Head of caudate nucleus (tissue), 42 donors: ENCODE measurements at regions not wholly inside any gene's neighbourhood (a gene's known extent, or its start where the extent isn't known, plus 50 kb on each side); places are given as distances from the start of the nearest gene placed in this dataset.

Experiments used
- DNase-seq, 42 donors: peaks; one replicate each; pipeline versions ENCODE4 v3.0.0 to v3.0.0-alpha.2; 2020 to 2021; ENCODE audit warnings: mixed read lengths in 7 of 42
- intact Hi-C: fragments of 100-400 bp; cut with DNase I; formaldehyde crosslinking; loops from one replicate; pipeline ENCODE4 v1.15.0; 2022

- intact Hi-C loops: no loop called here
- no peak for DNase-seq
Measured at GRCh38 chr4:43993196-43993902, 455.3 kb downstream of the KCTD8 start.

DNA sequence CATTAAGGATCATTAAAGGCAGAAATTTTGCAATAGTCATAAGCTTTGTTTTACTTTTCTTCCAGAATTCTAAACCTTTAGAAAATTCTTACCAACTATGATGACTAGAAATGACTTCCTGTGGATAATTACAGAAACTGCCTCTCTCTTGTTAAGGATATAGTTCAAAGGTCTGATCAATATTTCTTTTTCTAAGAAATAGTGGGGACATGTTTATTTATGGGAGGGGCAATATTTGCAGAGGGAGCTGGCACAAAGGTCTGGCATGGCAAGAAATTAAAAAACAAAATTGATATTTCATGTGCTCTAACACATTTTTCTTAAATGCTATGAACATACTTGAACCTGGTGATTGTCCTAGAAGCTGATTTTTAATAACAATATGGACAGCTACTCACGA is 448.9 kb downstream of the KCTD8 start:
- DNase-seq: no peak
- intact Hi-C loops: no loop called here

DNA sequence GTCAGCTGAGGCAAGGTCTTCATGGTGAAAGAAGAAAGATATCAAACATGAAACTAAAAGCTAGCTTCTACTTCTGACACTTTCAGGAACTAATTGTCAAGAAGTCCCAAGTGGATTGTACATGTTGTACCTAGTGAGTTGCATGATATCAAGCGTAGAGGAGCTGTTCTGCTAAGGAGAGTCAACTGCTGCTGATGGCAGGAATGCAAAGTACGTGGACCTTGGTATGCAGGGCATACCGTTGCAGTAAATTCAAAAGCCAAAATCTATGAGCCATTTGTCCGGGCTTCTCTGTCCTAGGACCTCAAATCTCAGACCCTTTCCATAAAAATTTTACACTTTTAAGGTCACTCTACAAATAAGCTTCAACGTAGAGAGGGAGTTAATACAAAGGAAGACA is 446.2 kb downstream of the KCTD8 start:
- intact Hi-C loops: no loop called here
- no peak for DNase-seq

DNA sequence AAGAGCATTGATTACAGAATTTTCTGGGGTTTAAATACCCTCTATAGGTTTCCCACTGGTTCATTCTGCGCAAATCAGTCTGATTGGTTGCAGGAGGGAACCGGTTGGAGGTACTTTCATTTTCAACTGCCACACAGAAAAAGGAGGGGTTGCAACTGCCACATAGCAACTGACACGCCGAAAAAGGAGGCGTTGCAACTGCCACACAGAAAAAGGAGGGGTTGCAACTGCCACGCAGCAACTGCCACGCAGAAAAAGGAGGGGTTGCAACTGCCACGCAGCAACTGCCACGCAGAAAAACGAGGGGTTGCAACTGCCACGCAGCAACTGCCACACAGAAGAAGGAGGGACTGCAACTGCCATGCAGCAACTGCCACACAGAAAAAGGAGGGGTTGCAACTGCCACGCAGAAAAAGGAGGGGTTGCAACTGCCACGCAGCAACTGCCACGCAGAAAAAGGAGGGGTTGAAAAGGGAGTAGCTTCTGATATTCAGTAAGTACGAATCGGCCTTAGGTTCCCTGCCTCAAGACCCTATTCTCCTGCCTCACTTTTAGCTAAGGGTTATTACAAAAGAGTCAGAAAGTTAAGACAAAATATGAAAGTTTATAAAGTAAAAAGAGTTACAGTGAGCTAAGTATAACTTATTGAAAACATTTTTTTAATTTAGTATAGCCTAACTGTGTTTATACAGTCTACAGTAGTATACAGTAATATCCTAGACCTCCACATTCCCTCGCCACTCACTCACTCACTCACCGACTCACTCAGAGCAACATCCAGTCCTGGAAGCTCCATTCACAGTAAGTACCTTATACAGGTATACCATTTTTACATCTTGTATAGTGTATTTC is 431.8 kb downstream of the KCTD8 start:
- DNase-seq: peak in 8 of 42 donors; percentile 3 to 33 (median 12)
- intact Hi-C loops: no loop called here

GRCh38 chr4:44017422-44017739 is 431.2 kb downstream of the KCTD8 start:
- intact Hi-C loops: no loop called here

GRCh38 chr4:44019721-44020120 is 428.9 kb downstream of the KCTD8 start:
- DNase-seq: no peak
- intact Hi-C loops: no loop called here

More at GRCh38 chr4:44017422-44017739, 431.2 kb downstream of the KCTD8 start:
- DNase-seq: no peak

GRCh38 chr4:44025376-44026020 is 423.1 kb downstream of the KCTD8 start:
- intact Hi-C loops: no loop called here
- no peak for DNase-seq

DNA sequence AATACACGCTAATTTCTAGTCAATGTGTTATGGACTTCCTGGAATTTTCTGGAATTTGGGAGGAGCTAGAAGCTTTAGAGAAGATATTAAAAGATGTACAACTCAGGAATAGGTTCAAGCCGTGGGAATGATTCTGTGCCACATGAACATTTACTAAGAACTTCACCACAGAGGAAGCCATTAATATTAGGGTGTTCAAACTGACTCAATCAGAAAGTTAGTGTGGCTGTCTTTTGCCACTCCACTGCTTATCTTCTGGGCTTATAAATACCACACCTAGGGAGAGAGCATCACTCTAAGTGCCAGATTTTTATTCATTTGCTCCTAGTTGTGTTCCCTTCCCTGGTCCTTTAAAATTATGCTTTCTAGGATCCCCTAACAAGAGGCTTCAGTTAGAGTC is 409.8 kb downstream of the KCTD8 start:
- intact Hi-C loops: no loop called here
- no peak for DNase-seq

GRCh38 chr4:44046491-44046890 is 402.1 kb downstream of the KCTD8 start:
- intact Hi-C loops: no loop called here
- no peak for DNase-seq

- intact Hi-C loops: no loop called here
- DNase-seq: no peak
Measured at GRCh38 chr4:44056721-44057151, 391.9 kb downstream of the KCTD8 start.

DNA sequence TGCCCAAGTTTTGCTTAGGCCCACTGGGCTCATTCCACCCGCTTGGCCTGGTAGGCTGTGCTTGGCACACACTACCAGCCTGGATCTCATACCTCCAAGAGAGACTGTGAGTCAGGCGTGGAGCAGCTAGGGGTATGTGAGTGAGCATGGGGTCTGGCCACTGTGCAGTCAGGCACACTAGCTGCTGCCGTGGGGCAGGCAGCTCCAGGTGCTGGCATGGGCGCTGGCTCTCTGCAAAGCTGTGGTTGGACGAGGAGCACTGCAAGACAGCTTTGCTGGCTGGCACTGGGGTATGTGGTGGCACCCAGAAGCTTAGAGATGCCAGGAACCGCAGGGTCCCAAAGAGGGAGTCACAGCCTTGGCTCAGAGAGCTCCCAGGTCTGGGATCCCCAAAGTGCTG is 377.8 kb downstream of the KCTD8 start:
- intact Hi-C loops: no loop called here
- no peak for DNase-seq

GRCh38 chr4:44071959-44072955 is 376.4 kb downstream of the KCTD8 start:
- intact Hi-C loops: no loop called here
- DNase-seq: no peak

DNA sequence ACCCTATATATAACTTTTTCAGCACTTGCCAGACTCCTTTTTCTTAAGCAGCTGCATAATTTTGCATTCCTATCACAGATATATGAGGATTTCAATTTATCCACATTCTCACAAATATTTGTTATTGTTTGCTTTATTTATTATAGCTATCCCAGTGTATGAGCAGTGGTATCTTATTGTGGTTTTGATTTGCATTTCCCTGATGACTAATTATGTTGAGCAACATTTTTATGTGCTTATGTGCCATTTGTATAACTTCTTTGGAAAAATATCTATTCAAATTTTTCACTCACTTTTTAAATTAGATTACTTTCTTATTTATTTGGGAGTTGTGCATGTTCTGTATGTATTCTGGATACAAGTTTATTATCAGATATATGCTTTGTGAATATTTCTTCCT is 361.9 kb downstream of the KCTD8 start:
- no peak for DNase-seq
- intact Hi-C loops: no loop called here

DNA sequence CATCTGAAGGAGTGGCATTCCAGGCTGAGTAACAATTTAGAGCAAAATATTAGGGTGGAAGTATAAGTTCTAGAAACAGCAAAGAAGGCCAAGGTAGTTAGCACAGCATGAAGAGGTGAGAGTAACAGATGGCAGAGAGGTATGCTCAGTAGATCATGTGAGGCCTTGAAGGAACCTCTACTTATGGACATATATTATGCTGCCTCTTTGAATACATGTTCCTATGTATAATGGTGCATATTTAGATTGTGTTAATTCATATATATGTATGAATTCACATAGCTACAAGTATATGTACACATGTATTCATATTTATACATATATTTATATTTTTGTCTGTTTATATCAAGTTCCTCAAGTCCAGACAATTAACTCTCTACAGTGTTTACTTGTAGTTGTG is 355.2 kb downstream of the KCTD8 start:
- no peak for DNase-seq
- intact Hi-C loops: no loop called here

GRCh38 chr4:44098973-44099372 is 349.6 kb downstream of the KCTD8 start:
- DNase-seq: no peak
- intact Hi-C loops: no loop called here

DNA sequence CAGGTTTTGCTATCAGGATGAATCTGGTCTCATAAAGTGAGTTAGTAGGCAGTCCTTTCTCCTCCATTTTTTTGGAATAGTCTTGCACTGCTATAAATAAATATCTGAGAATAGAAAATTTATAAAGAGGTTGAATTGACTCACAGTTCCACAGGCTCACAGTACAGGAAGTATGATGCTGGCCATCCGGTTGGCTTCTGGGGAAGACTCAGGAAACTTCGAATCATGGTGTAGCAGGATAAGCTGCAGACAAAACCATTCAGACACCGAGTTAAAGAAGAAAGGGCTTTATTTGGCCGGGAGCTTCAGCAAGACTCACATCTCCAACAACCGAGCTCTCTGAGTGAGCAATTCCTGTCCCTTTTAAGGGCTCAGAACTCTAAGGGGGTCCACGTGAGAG is 348.2 kb downstream of the KCTD8 start:
- no peak for DNase-seq
- intact Hi-C loops: no loop called here

DNA sequence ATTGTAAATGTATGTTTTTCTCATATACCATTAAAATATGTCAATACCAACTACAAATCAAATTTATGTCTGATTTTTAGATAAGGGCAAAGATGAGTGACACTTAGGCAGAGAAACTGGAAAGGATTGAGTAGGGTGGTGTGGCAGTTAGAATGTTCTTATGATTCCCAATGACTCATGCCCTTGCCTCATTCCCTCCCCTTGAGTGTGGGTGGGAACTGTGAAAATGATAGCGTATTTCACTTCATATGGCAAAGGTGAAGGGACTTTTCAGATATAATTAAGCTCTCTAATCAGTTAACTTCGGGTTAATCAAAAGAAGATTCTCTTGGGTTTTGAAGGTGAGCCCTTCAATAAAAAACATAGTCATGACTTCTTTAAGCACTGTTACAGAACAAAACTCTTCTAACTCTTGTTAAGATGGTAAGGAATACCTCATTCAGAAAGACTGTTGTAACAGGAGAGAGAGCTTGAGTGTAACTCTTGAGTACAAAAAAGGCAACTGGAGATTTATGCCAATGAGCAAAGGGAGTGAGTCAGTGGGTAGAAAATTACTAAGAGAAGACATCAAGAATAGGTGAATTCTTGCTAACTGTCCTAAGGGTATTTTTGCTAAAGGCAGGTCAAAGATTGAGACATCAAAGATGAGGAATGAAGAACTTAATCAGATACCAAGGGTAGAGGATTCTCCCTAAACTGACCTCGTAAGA is 329.5 kb downstream of the KCTD8 start:
- intact Hi-C loops: no loop called here
- peak in 20 of 42 donors; percentile 4 to 70 (median 18) for DNase-seq

DNA sequence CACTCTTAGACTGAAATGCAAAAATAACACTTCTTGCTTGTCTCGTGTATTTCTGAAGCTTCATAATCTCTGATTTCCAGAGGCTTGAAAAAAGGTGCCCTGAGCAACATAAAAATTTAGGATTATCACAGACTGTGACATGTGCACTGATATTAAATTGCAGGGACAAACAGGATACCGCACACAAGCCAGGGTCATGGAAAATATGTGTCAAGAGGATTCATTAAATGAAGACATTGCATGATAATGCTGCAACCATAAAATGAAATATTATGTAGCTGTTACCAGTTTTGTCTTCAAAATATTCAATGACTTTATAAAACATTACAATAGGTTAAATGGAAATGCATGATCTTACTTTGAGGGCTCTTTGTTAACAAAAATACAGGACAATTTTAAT is 328.0 kb downstream of the KCTD8 start:
- intact Hi-C loops: no loop called here
- no peak for DNase-seq
